ENCODE measurements at regions not wholly inside any gene's neighbourhood (a gene's known extent, or its start where the extent isn't known, plus 50 kb on each side); places are given as distances from the start of the nearest gene placed in this dataset.

DNA sequence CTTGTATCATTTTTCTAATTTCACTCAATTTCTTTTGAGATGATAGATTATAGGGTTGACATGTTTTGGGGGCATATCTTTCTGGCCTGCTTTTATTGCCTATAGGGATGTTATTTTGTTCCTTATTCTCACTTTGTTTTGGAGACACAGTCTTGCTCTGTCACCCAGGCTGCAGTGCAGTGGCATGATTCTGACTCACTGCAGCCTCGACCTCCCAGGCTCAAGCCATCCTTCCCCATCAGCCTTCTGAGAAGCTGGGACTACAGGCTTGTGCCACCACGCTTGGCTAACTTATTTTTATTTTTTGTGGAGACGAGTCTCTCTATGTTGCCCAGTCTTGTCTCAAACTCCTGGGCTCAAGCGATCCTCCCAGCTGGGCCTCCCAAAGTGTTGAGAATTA, 72.8 kb upstream of the FAN1 start:
- TF ChIP-seq, protein P1, sequence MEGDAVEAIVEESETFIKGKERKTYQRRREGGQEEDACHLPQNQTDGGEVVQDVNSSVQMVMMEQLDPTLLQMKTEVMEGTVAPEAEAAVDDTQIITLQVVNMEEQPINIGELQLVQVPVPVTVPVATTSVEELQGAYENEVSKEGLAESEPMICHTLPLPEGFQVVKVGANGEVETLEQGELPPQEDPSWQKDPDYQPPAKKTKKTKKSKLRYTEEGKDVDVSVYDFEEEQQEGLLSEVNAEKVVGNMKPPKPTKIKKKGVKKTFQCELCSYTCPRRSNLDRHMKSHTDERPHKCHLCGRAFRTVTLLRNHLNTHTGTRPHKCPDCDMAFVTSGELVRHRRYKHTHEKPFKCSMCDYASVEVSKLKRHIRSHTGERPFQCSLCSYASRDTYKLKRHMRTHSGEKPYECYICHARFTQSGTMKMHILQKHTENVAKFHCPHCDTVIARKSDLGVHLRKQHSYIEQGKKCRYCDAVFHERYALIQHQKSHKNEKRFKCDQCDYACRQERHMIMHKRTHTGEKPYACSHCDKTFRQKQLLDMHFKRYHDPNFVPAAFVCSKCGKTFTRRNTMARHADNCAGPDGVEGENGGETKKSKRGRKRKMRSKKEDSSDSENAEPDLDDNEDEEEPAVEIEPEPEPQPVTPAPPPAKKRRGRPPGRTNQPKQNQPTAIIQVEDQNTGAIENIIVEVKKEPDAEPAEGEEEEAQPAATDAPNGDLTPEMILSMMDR (IDR thresholded peaks at IDR 0.05; ENCODE audit: low read length), result no peak
- TF ChIP-seq EZH2phosphoT487 (IDR thresholded peaks at IDR 0.05; ENCODE audit: low read length), result no peak
- TF ChIP-seq EZH2 (optimal IDR thresholded peaks at IDR 0.05; ENCODE audit: low read depth, low read length), result no peak
